ENCODE measurements at regions not wholly inside any gene's neighbourhood (a gene's known extent, or its start where the extent isn't known, plus 50 kb on each side); places are given as distances from the start of the nearest gene placed in this dataset.

GRCh38 chr3:186487819-186488218 is 56.4 kb downstream of the CRYGS start:
- in situ Hi-C loops (cut with HindIII; ENCODE audit: low pct_unique_long_range_greater_than_20kb, low sequenced_read_pairs), result no loop called here
- DNase-seq (ENCODE audit: low read depth), result no peak

GRCh38 chr3:186487037-186487436 is 57.1 kb downstream of the CRYGS start:
- DNase-seq (ENCODE audit: low read depth), result no peak
- in situ Hi-C loops (cut with HindIII; ENCODE audit: low pct_unique_long_range_greater_than_20kb, low sequenced_read_pairs), result no loop called here

GRCh38 chr3:186483611-186484340 is 60.4 kb downstream of the CRYGS start:
- no peak for DNase-seq (ENCODE audit: low read depth)
- in situ Hi-C loops (cut with HindIII; ENCODE audit: low pct_unique_long_range_greater_than_20kb, low sequenced_read_pairs), result no loop called here

GRCh38 chr3:186481526-186481925 is 62.7 kb downstream of the CRYGS start:
- in situ Hi-C loops (cut with HindIII; ENCODE audit: low pct_unique_long_range_greater_than_20kb, low sequenced_read_pairs), result no loop called here

GRCh38 chr3:186477876-186478275 is 66.3 kb downstream of the CRYGS start:
- in situ Hi-C loops (cut with HindIII; ENCODE audit: low pct_unique_long_range_greater_than_20kb, low sequenced_read_pairs), result no loop called here

More at GRCh38 chr3:186481526-186481925, 62.7 kb downstream of the CRYGS start:
- DNase-seq (ENCODE audit: low read depth), result no peak

GRCh38 chr3:186477033-186477432 is 67.1 kb downstream of the CRYGS start:
- DNase-seq (ENCODE audit: low read depth), result no peak
- in situ Hi-C loops (cut with HindIII; ENCODE audit: low pct_unique_long_range_greater_than_20kb, low sequenced_read_pairs), result no loop called here

More at GRCh38 chr3:186477876-186478275, 66.3 kb downstream of the CRYGS start:
- no peak for DNase-seq (ENCODE audit: low read depth)

GRCh38 chr3:186476541-186476940 is 67.6 kb downstream of the CRYGS start:
- DNase-seq (ENCODE audit: low read depth), result no peak
- in situ Hi-C loops (cut with HindIII; ENCODE audit: low pct_unique_long_range_greater_than_20kb, low sequenced_read_pairs), result no loop called here

GRCh38 chr3:186476044-186476468 is 68.1 kb downstream of the CRYGS start:
- in situ Hi-C loops (cut with HindIII; ENCODE audit: low pct_unique_long_range_greater_than_20kb, low sequenced_read_pairs), result no loop called here

GRCh38 chr3:186473166-186473565 is 71.0 kb downstream of the CRYGS start:
- in situ Hi-C loops (cut with HindIII; ENCODE audit: low pct_unique_long_range_greater_than_20kb, low sequenced_read_pairs), result no loop called here
- DNase-seq (ENCODE audit: low read depth), result no peak

More at GRCh38 chr3:186476044-186476468, 68.1 kb downstream of the CRYGS start:
- DNase-seq (ENCODE audit: low read depth), result no peak

GRCh38 chr3:186472456-186473008 is 71.6 kb downstream of the CRYGS start:
- in situ Hi-C loops (cut with HindIII; ENCODE audit: low pct_unique_long_range_greater_than_20kb, low sequenced_read_pairs), result no loop called here
- no peak for DNase-seq (ENCODE audit: low read depth)

- no peak for DNase-seq (ENCODE audit: low read depth)
- in situ Hi-C loops (cut with HindIII; ENCODE audit: low pct_unique_long_range_greater_than_20kb, low sequenced_read_pairs), result no loop called here
Measured at GRCh38 chr3:186471771-186472170, 72.4 kb downstream of the CRYGS start.

GRCh38 chr3:186469525-186469924 is 74.7 kb downstream of the CRYGS start:
- in situ Hi-C loops (cut with HindIII; ENCODE audit: low pct_unique_long_range_greater_than_20kb, low sequenced_read_pairs), result no loop called here

GRCh38 chr3:186467969-186468368 is 76.2 kb downstream of the CRYGS start:
- in situ Hi-C loops (cut with HindIII; ENCODE audit: low pct_unique_long_range_greater_than_20kb, low sequenced_read_pairs), result no loop called here
- no peak for DNase-seq (ENCODE audit: low read depth)

More at GRCh38 chr3:186469525-186469924, 74.7 kb downstream of the CRYGS start:
- no peak for DNase-seq (ENCODE audit: low read depth)

- no peak for DNase-seq (ENCODE audit: low read depth)
- in situ Hi-C loops (cut with HindIII; ENCODE audit: low pct_unique_long_range_greater_than_20kb, low sequenced_read_pairs), result no loop called here
Measured at GRCh38 chr3:186466391-186466974, 77.7 kb downstream of the CRYGS start.

GRCh38 chr3:186465508-186465907 is 78.7 kb downstream of the CRYGS start:
- no peak for DNase-seq (ENCODE audit: low read depth)
- in situ Hi-C loops (cut with HindIII; ENCODE audit: low pct_unique_long_range_greater_than_20kb, low sequenced_read_pairs), result no loop called here

- in situ Hi-C loops (cut with HindIII; ENCODE audit: low pct_unique_long_range_greater_than_20kb, low sequenced_read_pairs), result no loop called here
- no peak for DNase-seq (ENCODE audit: low read depth)
Measured at GRCh38 chr3:186464424-186465093, 79.6 kb downstream of the CRYGS start.

GRCh38 chr3:186461141-186461540 is 83.0 kb downstream of the CRYGS start:
- in situ Hi-C loops (cut with HindIII; ENCODE audit: low pct_unique_long_range_greater_than_20kb, low sequenced_read_pairs), result no loop called here
- no peak for DNase-seq (ENCODE audit: low read depth)

GRCh38 chr3:186459108-186459467 is 85.1 kb downstream of the CRYGS start:
- no peak for DNase-seq (ENCODE audit: low read depth)
- in situ Hi-C loops (cut with HindIII; ENCODE audit: low pct_unique_long_range_greater_than_20kb, low sequenced_read_pairs), result no loop called here

Data from Caki2 (cell line).